ENCODE measurements at regions not wholly inside any gene's neighbourhood (a gene's known extent, or its start where the extent isn't known, plus 50 kb on each side); places are given as distances from the start of the nearest gene placed in this dataset.
"Not testable (repeated sequence)": the region's sequence is repeated elsewhere in the genome, so short reads cannot be mapped to it uniquely, and the experiment has no call there.

- intact Hi-C loops (cut with micrococcal nuclease), result no loop called here
Measured at GRCh38 chr12:108424816-108425215, 85.7 kb upstream of the CMKLR1 start.

- intact Hi-C loops (cut with micrococcal nuclease), result no loop called here
Measured at GRCh38 chr12:108424026-108424425, 84.9 kb upstream of the CMKLR1 start.

GRCh38 chr12:108423486-108423885 is 84.4 kb upstream of the CMKLR1 start:
- intact Hi-C loops (cut with micrococcal nuclease), result no loop called here

- intact Hi-C loops (cut with micrococcal nuclease), result not testable (repeated sequence)
Measured at GRCh38 chr12:108421082-108421481, 82.0 kb upstream of the CMKLR1 start.

GRCh38 chr12:108420421-108420820 is 81.3 kb upstream of the CMKLR1 start:
- intact Hi-C loops (cut with micrococcal nuclease), result not testable (repeated sequence)

GRCh38 chr12:108419949-108420348 is 80.8 kb upstream of the CMKLR1 start:
- intact Hi-C loops (cut with micrococcal nuclease), result no loop called here

GRCh38 chr12:108418164-108418890 is 79.2 kb upstream of the CMKLR1 start:
- intact Hi-C loops (cut with micrococcal nuclease), result no loop called here

- intact Hi-C loops (cut with micrococcal nuclease), result no loop called here
Measured at GRCh38 chr12:108414021-108414420, 74.9 kb upstream of the CMKLR1 start.

GRCh38 chr12:108410689-108411088 is 71.6 kb upstream of the CMKLR1 start:
- intact Hi-C loops (cut with micrococcal nuclease), result no loop called here

- intact Hi-C loops (cut with micrococcal nuclease), result no loop called here
Measured at GRCh38 chr12:108409481-108409880, 70.4 kb upstream of the CMKLR1 start.

- intact Hi-C loops (cut with micrococcal nuclease), result no loop called here
Measured at GRCh38 chr12:108403952-108404351, 64.8 kb upstream of the CMKLR1 start.

GRCh38 chr12:108401964-108402363 is 62.9 kb upstream of the CMKLR1 start:
- intact Hi-C loops (cut with micrococcal nuclease), result no loop called here

- intact Hi-C loops (cut with micrococcal nuclease), result no loop called here
Measured at GRCh38 chr12:108400900-108401480, 61.9 kb upstream of the CMKLR1 start.

- intact Hi-C loops (cut with micrococcal nuclease), result no loop called here
Measured at GRCh38 chr12:108400481-108400880, 61.4 kb upstream of the CMKLR1 start.

GRCh38 chr12:108400056-108400455 is 60.9 kb upstream of the CMKLR1 start:
- intact Hi-C loops (cut with micrococcal nuclease), result no loop called here

- intact Hi-C loops (cut with micrococcal nuclease), result no loop called here
Measured at GRCh38 chr12:108399514-108399913, 60.4 kb upstream of the CMKLR1 start.

- intact Hi-C loops (cut with micrococcal nuclease), result no loop called here
Measured at GRCh38 chr12:108394196-108394595, 55.1 kb upstream of the CMKLR1 start.

- intact Hi-C loops (cut with micrococcal nuclease), result no loop called here
Measured at GRCh38 chr12:108392284-108392683, 53.2 kb upstream of the CMKLR1 start.

- intact Hi-C loops (cut with micrococcal nuclease), result no loop called here
Measured at GRCh38 chr12:108390495-108391203, 51.5 kb upstream of the CMKLR1 start.

GRCh38 chr12:108389544-108389943 is 50.4 kb upstream of the CMKLR1 start:
- intact Hi-C loops (cut with micrococcal nuclease), result no loop called here
